IMR-90 (cell line): ENCODE measurements at regions not wholly inside any gene's neighbourhood (a gene's known extent, or its start where the extent isn't known, plus 50 kb on each side); places are given as distances from the start of the nearest gene placed in this dataset.

Experiments
- ATAC-seq: fragments of 200-7000 bp; cut with Tn5 transposase; 2 replicates; pipeline ENCODE4 v1.9.1; 2020; ENCODE audit warnings: low read depth, mild to moderate bottlenecking, moderate library complexity
- BruUV-seq: library from RNA; stranded (reverse); fragments of 400-500 nt; replicated peaks from 2 replicates; lab custom pipeline; 2021; lab: Mats Ljungman, UMichigan
- CTCF ChIA-PET: fragments of 300-600 bp; formaldehyde crosslinking; extraction: SDS; loops from one replicate; lab custom pipeline; 2021; ENCODE audit warnings: antibody characterized with exemption; lab: Yijun Ruan, JAX
- POLR2A ChIA-PET: fragments of 300-600 bp; sonication (Branson Sonifier 250); formaldehyde crosslinking; loops from one replicate; lab custom pipeline; 2022; ENCODE audit warnings: antibody characterized with exemption; ENCODE audit not compliant: unreplicated experiment; lab: Charles Lee
- DNase-seq: peaks from one replicate; pipeline ENCODE4 v3.0.0; 2013
- H2AFZ ChIP-seq: replicated peaks from 2 replicates; pipeline ENCODE3; 2013; ENCODE audit warnings: low read length, mild to moderate bottlenecking; ENCODE audit not compliant: poor library complexity
- H2AK5ac ChIP-seq: 2 replicates; pipeline ENCODE4 v1.6.1; 2013; ENCODE audit warnings: low read depth, low read length, inconsistent platforms
- H2AK9ac ChIP-seq: replicated peaks from 2 replicates; pipeline ENCODE3; 2013; ENCODE audit warnings: mild to moderate bottlenecking, low read depth, low read length, moderate library complexity; ENCODE audit not compliant: poor library complexity
- H2BK120ac ChIP-seq: 2 replicates; pipeline ENCODE4 v1.6.1; 2013; ENCODE audit warnings: low read depth, low read length, inconsistent platforms
- H2BK15ac ChIP-seq: 3 replicates; pipeline ENCODE4 v1.6.1; 2013; ENCODE audit warnings: low read depth, low read length, inconsistent platforms
- H2BK20ac ChIP-seq: 2 replicates; pipeline ENCODE4 v1.6.1; 2013; ENCODE audit warnings: low read depth, mild to moderate bottlenecking, inconsistent platforms, low read length, moderate library complexity
- H2BK5ac ChIP-seq: 2 replicates; pipeline ENCODE4 v1.6.1; 2013; ENCODE audit warnings: mild to moderate bottlenecking, low read depth, low read length, inconsistent platforms; ENCODE audit not compliant: poor library complexity, severe bottlenecking
- H3K14ac ChIP-seq: replicated peaks from 2 replicates; pipeline ENCODE4 v1.6.1; 2013; ENCODE audit warnings: low read depth, low read length, inconsistent platforms
- H3K18ac ChIP-seq: 2 replicates; pipeline ENCODE4 v1.6.1; 2013; ENCODE audit warnings: low read depth, low read length, control low read depth
- H3K23ac ChIP-seq: 2 replicates; pipeline ENCODE4 v1.6.1; 2013; ENCODE audit warnings: low read depth, low read length, inconsistent platforms
- H3K27ac ChIP-seq: 2 replicates; pipeline ENCODE4 v1.5.1; 2013; ENCODE audit warnings: mild to moderate bottlenecking, control low read depth, low read length; ENCODE audit not compliant: insufficient read depth
- H3K27me3 ChIP-seq: 2 replicates; pipeline ENCODE4 v1.6.1; 2013; ENCODE audit warnings: low read length; ENCODE audit not compliant: control insufficient read depth, insufficient read depth
- H3K36me3 ChIP-seq: 2 replicates; pipeline ENCODE4 v1.6.1; 2013; ENCODE audit warnings: low read length, mixed read lengths; ENCODE audit not compliant: control insufficient read depth, insufficient read depth
- H3K4ac ChIP-seq: 2 replicates; pipeline ENCODE4 v1.6.1; 2013; ENCODE audit warnings: low read depth, low read length, inconsistent platforms
- H3K4me1 ChIP-seq: 2 replicates; pipeline ENCODE4 v1.6.1; 2013; ENCODE audit warnings: low read length, mixed read lengths; ENCODE audit not compliant: control insufficient read depth, insufficient read depth
- H3K4me2 ChIP-seq: 2 replicates; pipeline ENCODE4 v1.6.1; 2013; ENCODE audit warnings: low read depth, mild to moderate bottlenecking, control low read depth, low read length, moderate library complexity
- H3K4me3 ChIP-seq: 2 replicates; pipeline ENCODE4 v1.5.1; 2013; ENCODE audit warnings: low read depth, mild to moderate bottlenecking, control low read depth, low read length, moderate library complexity; ENCODE audit not compliant: insufficient read depth
- H3K56ac ChIP-seq: 2 replicates; pipeline ENCODE4 v1.6.1; 2013; ENCODE audit warnings: low read length, inconsistent platforms; ENCODE audit not compliant: insufficient read depth; ENCODE audit errors: extremely low read depth
- H3K79me1 ChIP-seq, 2 experiments: 2 replicates each; pipeline ENCODE4 v1.6.1; 2013; ENCODE audit warnings: low read length in 2 of 2, inconsistent platforms in 1 of 2, low read depth in 1 of 2
- H3K9ac ChIP-seq: 2 replicates; pipeline ENCODE4 v1.6.1; 2013; ENCODE audit warnings: low read depth, low read length, control low read depth
- H3K9me1 ChIP-seq: 2 replicates; pipeline ENCODE4 v1.6.1; 2013; ENCODE audit warnings: low read length, inconsistent platforms; ENCODE audit not compliant: insufficient read depth
- H3K9me3 ChIP-seq: 2 replicates; pipeline ENCODE4 v1.6.1; 2013; ENCODE audit warnings: low read length; ENCODE audit not compliant: control insufficient read depth, insufficient read depth
- H4K20me1 ChIP-seq: 2 replicates; pipeline ENCODE4 v1.6.1; 2013; ENCODE audit warnings: low read length, inconsistent platforms; ENCODE audit not compliant: insufficient read depth
- H4K5ac ChIP-seq: 2 replicates; pipeline ENCODE4 v1.6.1; 2013; ENCODE audit warnings: mild to moderate bottlenecking, low read depth, low read length, control low read depth
- H4K8ac ChIP-seq, 2 experiments: 2 replicates each; pipeline ENCODE4 v1.6.1; 2013; ENCODE audit warnings: low read depth in 2 of 2, low read length in 2 of 2, control low read depth in 1 of 2, inconsistent platforms in 1 of 2
- H4K91ac ChIP-seq: 2 replicates; pipeline ENCODE4 v1.6.1; 2013; ENCODE audit warnings: low read depth, low read length, inconsistent platforms; ENCODE audit not compliant: insufficient read depth
- FOS ChIP-seq: fragments of 150-350 bp; IDR thresholded peaks from 2 replicates; pipeline ENCODE4 v1.6.1; 2016; ENCODE audit warnings: low read depth, low read length
- POLR2A ChIP-seq: IDR thresholded peaks from 2 replicates; pipeline ENCODE4 v1.6.1; 2012; ENCODE audit warnings: mild to moderate bottlenecking, low read depth, low read length
- SMC3 ChIP-seq: fragments of 150-350 bp; IDR thresholded peaks from 2 replicates; pipeline ENCODE4 v1.6.1; 2016; ENCODE audit warnings: low read depth, mild to moderate bottlenecking, antibody characterized with exemption, low read length, moderate library complexity
- WGBS, 2 experiments: methylation state at CpG; one replicate each; pipeline versions ENCODE4 v1.1.5 to v1.1.7; 2013; ENCODE audit warnings: missing lambda C conversion rate in 2 of 2; ENCODE audit not compliant: insufficient read length in 1 of 2; ENCODE audit errors: extremely low coverage in 2 of 2; 5-methylcytosine and 5-hydroxymethylcytosine counted together
- dilution Hi-C: fragments of 300-500 bp; cut with HindIII; formaldehyde crosslinking; loops from one replicate; pipeline ENCODE4 v1.14.3; 2018; ENCODE audit warnings: low sequenced_read_pairs; ENCODE audit not compliant: unreplicated experiment
- in situ Hi-C: fragments of 300-500 bp; cut with MboI; formaldehyde crosslinking; loops from 3 replicates; pipeline ENCODE4 v1.14.3; 2019; ENCODE audit warnings: low sequenced_read_pairs, inconsistent platforms, mixed read lengths
- intact Hi-C: fragments of 100-400 bp; cut with micrococcal nuclease; formaldehyde crosslinking; loops from 2 replicates; pipeline ENCODE4 v1.10.0; 2022

GRCh38 chr5:130520211-130520610 lies 615.9 kb downstream of the CHSY3 start:
- Histone ChIP-seq H4K20me1 (no peaks in the 10 kb centered on the region), H3K4me1 (no peaks in the 10 kb centered on the region), H3K23ac (no peak overlapping the region), H2BK120ac (no peak overlapping the region), H2BK5ac (no peak overlapping the region), H3K4ac (no peak overlapping the region), H3K4me2 (no peak overlapping the region), H3K4me3 (no peak overlapping the region), H3K14ac (no peak overlapping the region), H3K56ac (no peak overlapping the region), H2AFZ (no peak overlapping the region), H3K9me3 (peaks cover 4% of the 10 kb centered on the region; the same call in 1 of the 2 replicates), H3K18ac (no peak overlapping the region), H3K9ac (no peak overlapping the region), H3K79me1 (no peaks in the 10 kb centered on the region), H2AK9ac (no peak overlapping the region), H2BK15ac (no peak overlapping the region), H4K91ac (no peak overlapping the region), H4K8ac (no peak overlapping the region), H4K5ac (no peak overlapping the region), H3K36me3 (no peaks in the 10 kb centered on the region), H3K27ac (no peak overlapping the region), H3K9me1 (no peaks in the 10 kb centered on the region), H2BK20ac (no peak overlapping the region), H3K27me3 (no peaks in the 10 kb centered on the region), H2AK5ac (no peak overlapping the region)
- ChIA-PET CTCF (no interaction called here), POLR2A (no interaction called here)
- no CpG with 5 or more reads among the region's 1 CpG for WGBS, 2 experiments
- BruUV-seq, result no TSS peak
- ATAC-seq (no peak), DNase-seq (no peak)
- intact Hi-C loops (no loop called here), dilution Hi-C loops (no loop called here), in situ Hi-C loops (no loop called here)
- no peak for TF ChIP-seq SMC3
- TF ChIP-seq FOS, result no peak
- TF ChIP-seq POLR2A, result no peak
